HepG2 (cell line): ENCODE measurements at regions not wholly inside any gene's neighbourhood (a gene's known extent, or its start where the extent isn't known, plus 50 kb on each side); places are given as distances from the start of the nearest gene placed in this dataset.

Experiments used
- ATAC-seq: fragments of 200-7000 bp; cut with Tn5 transposase; 3 replicates; pipeline ENCODE4 v1.9.1; 2020; ENCODE audit warnings: mild to moderate bottlenecking, moderate library complexity
- BruUV-seq: library from RNA; stranded (reverse); fragments of 400-500 nt; replicated peaks from 2 replicates; lab custom pipeline; 2021; lab: Mats Ljungman, UMichigan
- CTCF ChIA-PET: fragments of 300-600 bp; formaldehyde crosslinking; extraction: SDS; loops from one replicate; lab custom pipeline; 2021; ENCODE audit warnings: low total read pairs, inconsistent platforms, low intra/inter-chr PET ratio; lab: Yijun Ruan, JAX
- POLR2A ChIA-PET: fragments of 350-600 bp; sonication (Branson Sonifier 250); formaldehyde crosslinking; loops from one replicate; lab custom pipeline; 2020; ENCODE audit warnings: antibody characterized with exemption, inconsistent platforms; lab: Yijun Ruan, JAX
- DNase-seq: peaks from one replicate; pipeline ENCODE4 v3.0.0-alpha.2; 2015; ENCODE audit warnings: low spot score
- FAIRE-seq: peaks from 3 replicates; lab custom pipeline; 2011; peaks lifted over from hg19 to GRCh38; lab: Jason Lieb, UNC
- H2AFZ ChIP-seq: one replicate; pipeline ENCODE4 v1.6.1; 2011; ENCODE audit warnings: low read length, inconsistent platforms
- H3K27ac ChIP-seq: fragments of 300-600 bp; 3 replicates; pipeline ENCODE4 v1.8.0; 2011; ENCODE audit warnings: mixed run types, mild to moderate bottlenecking, mixed read lengths, low read length, inconsistent platforms; ENCODE audit not compliant: insufficient read depth; ENCODE audit errors: extremely low read length
- H3K27me3 ChIP-seq, 2 experiments: fragments of 200-600 bp in 1 of 2; 2 replicates in 1 of 2; 3 replicates in 1 of 2; pipeline versions ENCODE4 v1.6.0 to v1.8.0; 2011; ENCODE audit warnings: low read length in 2 of 2, mild to moderate bottlenecking in 2 of 2, moderate library complexity in 2 of 2, inconsistent platforms in 1 of 2; ENCODE audit not compliant: insufficient read depth in 2 of 2, control insufficient read depth in 1 of 2
- H3K36me3 ChIP-seq, 2 experiments: fragments of 200-600 bp in 1 of 2; replicated peaks in 1 of 2; 2 replicates in 1 of 2; 3 replicates in 1 of 2; pipeline versions ENCODE4 v1.5.1 to v1.8.0; 2011; ENCODE audit warnings: low read length in 2 of 2, inconsistent platforms in 1 of 2; ENCODE audit not compliant: insufficient read depth in 2 of 2, control insufficient read depth in 1 of 2
- H3K4me1 ChIP-seq: 2 replicates; pipeline ENCODE4 v1.5.1; 2012; ENCODE audit warnings: low read length, inconsistent platforms; ENCODE audit not compliant: insufficient read depth
- H3K4me2 ChIP-seq: 2 replicates; pipeline ENCODE4 v1.6.0; 2011; ENCODE audit warnings: low read depth, low read length, inconsistent platforms
- H3K4me3 ChIP-seq, 3 experiments: fragments of 200-600 bp in 1 of 3; sonication (generic), shearing (Covaris generic) in 1 of 3; replicated peaks in 1 of 3; 2 replicates each; pipeline ENCODE4 v1.5.1; 2011 to 2016; ENCODE audit warnings: low read length in 3 of 3, inconsistent platforms in 2 of 3, low read depth in 2 of 3, mild to moderate bottlenecking in 2 of 3, control low read depth in 1 of 3, mixed read lengths in 1 of 3; ENCODE audit not compliant: insufficient read depth in 1 of 3
- H3K79me2 ChIP-seq: one replicate; pipeline ENCODE4 v1.6.1; 2011; ENCODE audit warnings: low read length, inconsistent platforms; ENCODE audit not compliant: insufficient read depth
- H3K9ac ChIP-seq: 2 replicates; pipeline ENCODE4 v1.6.0; 2011; ENCODE audit warnings: mild to moderate bottlenecking, low read depth, low read length, inconsistent platforms; ENCODE audit not compliant: insufficient read depth
- H3K9me3 ChIP-seq: 2 replicates; pipeline ENCODE4 v1.5.1; 2012; ENCODE audit warnings: mild to moderate bottlenecking, low read length
- H4K20me1 ChIP-seq: 2 replicates; pipeline ENCODE4 v1.6.0; 2011; ENCODE audit warnings: inconsistent platforms, mild to moderate bottlenecking, low read length, moderate library complexity; ENCODE audit not compliant: insufficient read depth
- ATM ChIP-seq: fragments of 450-650 bp; IDR thresholded peaks from 2 replicates; pipeline ENCODE4 v1.7.1; 2017; ENCODE audit warnings: mild to moderate bottlenecking, borderline replicate concordance
- KLF12 ChIP-seq: sonication (generic); formaldehyde crosslinking; IDR thresholded peaks from 2 replicates; pipeline ENCODE4 v1.4.0; 2020; ENCODE audit warnings: missing genetic modification reagents, borderline replicate concordance
- MTA3 ChIP-seq: sonication (generic); formaldehyde crosslinking; IDR thresholded peaks from 2 replicates; pipeline ENCODE4 v1.4.0; 2020; ENCODE audit warnings: missing genetic modification reagents
- NCOA5 ChIP-seq: sonication (generic); formaldehyde crosslinking; IDR thresholded peaks from 2 replicates; pipeline ENCODE4 v1.4.0; 2020; ENCODE audit warnings: missing genetic modification reagents
- SMAD9 ChIP-seq: sonication (generic); formaldehyde crosslinking; IDR thresholded peaks from 2 replicates; pipeline ENCODE4 v1.5.1; 2020; ENCODE audit warnings: mild to moderate bottlenecking, missing genetic modification reagents
- ZFP1 ChIP-seq: IDR thresholded peaks from 2 replicates; pipeline ENCODE4 v1.6.1; 2016
- ZNF749 ChIP-seq: sonication (generic); formaldehyde crosslinking; IDR thresholded peaks from 2 replicates; pipeline ENCODE4 v1.8.0; 2022; ENCODE audit warnings: mild to moderate bottlenecking, missing genetic modification reagents, moderate library complexity, borderline replicate concordance
- WGBS: methylation state at CpG from one replicate; pipeline ENCODE4 v1.1.6; 2017; ENCODE audit warnings: low lambda C conversion rate; 5-methylcytosine and 5-hydroxymethylcytosine counted together
- in situ Hi-C: cut with HindIII; loops from 2 replicates; pipeline ENCODE4 v1.10.0; 2017; ENCODE audit warnings: low pct_unique_long_range_greater_than_20kb; ENCODE audit not compliant: extremely low pct_ligation_motif_present
- intact Hi-C: fragments of 100-400 bp; cut with micrococcal nuclease; formaldehyde crosslinking; loops from one replicate; pipeline ENCODE4 v1.10.0; 2022; ENCODE audit not compliant: unreplicated experiment
- TF ChIP-seq, protein P1 (sequence below): sonication (generic); formaldehyde crosslinking; conservative IDR thresholded peaks from 2 replicates; pipeline ENCODE4 v1.5.0; 2020; ENCODE audit warnings: missing genetic modification reagents
- TF ChIP-seq, protein P2 (sequence below): sonication (generic); formaldehyde crosslinking; IDR thresholded peaks from 2 replicates; pipeline ENCODE4 v1.4.0; 2020; ENCODE audit warnings: missing genetic modification reagents

- in situ Hi-C loops = no loop called here
- no peaks in the 10 kb centered on the region for H3K36me3 ChIP-seq
- no peaks in the 10 kb centered on the region for H3K79me2 ChIP-seq
- FAIRE-seq = no peak
- POLR2A ChIA-PET = no interaction called here
- no peak for DNase-seq
- H3K4me1 ChIP-seq = no peaks in the 10 kb centered on the region
- CTCF ChIA-PET = no interaction called here
- H3K27me3 ChIP-seq = no peaks in the 10 kb centered on the region
- no peak overlapping the region for H2AFZ ChIP-seq
- H3K27ac ChIP-seq = no peak overlapping the region
- H3K4me2 ChIP-seq = no peak overlapping the region
- TF ChIP-seq NCOA5 (CRISPR knock-in tag) (no peak), KLF12 (CRISPR knock-in tag) (no peak), SMAD9 (CRISPR knock-in tag) (no peak), ZNF749 (CRISPR knock-in tag) (no peak), ATM (no peak), ZFP1 (CRISPR knock-in tag) (no peak), MTA3 (CRISPR knock-in tag) (no peak)
- TF ChIP-seq, protein P1, sequence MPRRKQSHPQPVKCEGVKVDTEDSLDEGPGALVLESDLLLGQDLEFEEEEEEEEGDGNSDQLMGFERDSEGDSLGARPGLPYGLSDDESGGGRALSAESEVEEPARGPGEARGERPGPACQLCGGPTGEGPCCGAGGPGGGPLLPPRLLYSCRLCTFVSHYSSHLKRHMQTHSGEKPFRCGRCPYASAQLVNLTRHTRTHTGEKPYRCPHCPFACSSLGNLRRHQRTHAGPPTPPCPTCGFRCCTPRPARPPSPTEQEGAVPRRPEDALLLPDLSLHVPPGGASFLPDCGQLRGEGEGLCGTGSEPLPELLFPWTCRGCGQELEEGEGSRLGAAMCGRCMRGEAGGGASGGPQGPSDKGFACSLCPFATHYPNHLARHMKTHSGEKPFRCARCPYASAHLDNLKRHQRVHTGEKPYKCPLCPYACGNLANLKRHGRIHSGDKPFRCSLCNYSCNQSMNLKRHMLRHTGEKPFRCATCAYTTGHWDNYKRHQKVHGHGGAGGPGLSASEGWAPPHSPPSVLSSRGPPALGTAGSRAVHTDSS (CRISPR knock-in tag) = no peak
- TF ChIP-seq, protein P2, sequence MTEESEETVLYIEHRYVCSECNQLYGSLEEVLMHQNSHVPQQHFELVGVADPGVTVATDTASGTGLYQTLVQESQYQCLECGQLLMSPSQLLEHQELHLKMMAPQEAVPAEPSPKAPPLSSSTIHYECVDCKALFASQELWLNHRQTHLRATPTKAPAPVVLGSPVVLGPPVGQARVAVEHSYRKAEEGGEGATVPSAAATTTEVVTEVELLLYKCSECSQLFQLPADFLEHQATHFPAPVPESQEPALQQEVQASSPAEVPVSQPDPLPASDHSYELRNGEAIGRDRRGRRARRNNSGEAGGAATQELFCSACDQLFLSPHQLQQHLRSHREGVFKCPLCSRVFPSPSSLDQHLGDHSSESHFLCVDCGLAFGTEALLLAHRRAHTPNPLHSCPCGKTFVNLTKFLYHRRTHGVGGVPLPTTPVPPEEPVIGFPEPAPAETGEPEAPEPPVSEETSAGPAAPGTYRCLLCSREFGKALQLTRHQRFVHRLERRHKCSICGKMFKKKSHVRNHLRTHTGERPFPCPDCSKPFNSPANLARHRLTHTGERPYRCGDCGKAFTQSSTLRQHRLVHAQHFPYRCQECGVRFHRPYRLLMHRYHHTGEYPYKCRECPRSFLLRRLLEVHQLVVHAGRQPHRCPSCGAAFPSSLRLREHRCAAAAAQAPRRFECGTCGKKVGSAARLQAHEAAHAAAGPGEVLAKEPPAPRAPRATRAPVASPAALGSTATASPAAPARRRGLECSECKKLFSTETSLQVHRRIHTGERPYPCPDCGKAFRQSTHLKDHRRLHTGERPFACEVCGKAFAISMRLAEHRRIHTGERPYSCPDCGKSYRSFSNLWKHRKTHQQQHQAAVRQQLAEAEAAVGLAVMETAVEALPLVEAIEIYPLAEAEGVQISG (CRISPR knock-in tag) = no peak
- WGBS = 5% methylated on average over 3 of the region's 3 CpGs
- no peaks in the 10 kb centered on the region for H4K20me1 ChIP-seq
- no TSS peak for BruUV-seq
- intact Hi-C loops = no loop called here
- peaks cover 23% of the 10 kb centered on the region for H3K9me3 ChIP-seq
- H3K9ac ChIP-seq = no peak overlapping the region
- ATAC-seq = no peak
- H3K4me3 ChIP-seq = no peak overlapping the region
Measured at GRCh38 chrX:66408507-66408906, 230.4 kb downstream of the EDA2R start.
